IMR-90 (cell line): ENCODE measurements at regions not wholly inside any gene's neighbourhood (a gene's known extent, or its start where the extent isn't known, plus 50 kb on each side); places are given as distances from the start of the nearest gene placed in this dataset.

Experiments
- ATAC-seq: fragments of 200-7000 bp; cut with Tn5 transposase; 2 replicates; pipeline ENCODE4 v1.9.1; 2020; ENCODE audit warnings: low read depth, mild to moderate bottlenecking, moderate library complexity
- BruUV-seq: library from RNA; stranded (reverse); fragments of 400-500 nt; replicated peaks from 2 replicates; lab custom pipeline; 2021; lab: Mats Ljungman, UMichigan
- CTCF ChIA-PET: fragments of 300-600 bp; formaldehyde crosslinking; extraction: SDS; loops from one replicate; lab custom pipeline; 2021; ENCODE audit warnings: antibody characterized with exemption; lab: Yijun Ruan, JAX
- POLR2A ChIA-PET: fragments of 300-600 bp; sonication (Branson Sonifier 250); formaldehyde crosslinking; loops from one replicate; lab custom pipeline; 2022; ENCODE audit warnings: antibody characterized with exemption; ENCODE audit not compliant: unreplicated experiment; lab: Charles Lee
- DNase-seq: peaks from one replicate; pipeline ENCODE4 v3.0.0; 2013
- H2AFZ ChIP-seq: replicated peaks from 2 replicates; pipeline ENCODE3; 2013; ENCODE audit warnings: low read length, mild to moderate bottlenecking; ENCODE audit not compliant: poor library complexity
- H2AK5ac ChIP-seq: 2 replicates; pipeline ENCODE4 v1.6.1; 2013; ENCODE audit warnings: low read depth, low read length, inconsistent platforms
- H2AK9ac ChIP-seq: replicated peaks from 2 replicates; pipeline ENCODE3; 2013; ENCODE audit warnings: mild to moderate bottlenecking, low read depth, low read length, moderate library complexity; ENCODE audit not compliant: poor library complexity
- H2BK120ac ChIP-seq: 2 replicates; pipeline ENCODE4 v1.6.1; 2013; ENCODE audit warnings: low read depth, low read length, inconsistent platforms
- H2BK15ac ChIP-seq: 3 replicates; pipeline ENCODE4 v1.6.1; 2013; ENCODE audit warnings: low read depth, low read length, inconsistent platforms
- H2BK20ac ChIP-seq: 2 replicates; pipeline ENCODE4 v1.6.1; 2013; ENCODE audit warnings: low read depth, mild to moderate bottlenecking, inconsistent platforms, low read length, moderate library complexity
- H2BK5ac ChIP-seq: 2 replicates; pipeline ENCODE4 v1.6.1; 2013; ENCODE audit warnings: mild to moderate bottlenecking, low read depth, low read length, inconsistent platforms; ENCODE audit not compliant: poor library complexity, severe bottlenecking
- H3K14ac ChIP-seq: replicated peaks from 2 replicates; pipeline ENCODE4 v1.6.1; 2013; ENCODE audit warnings: low read depth, low read length, inconsistent platforms
- H3K18ac ChIP-seq: 2 replicates; pipeline ENCODE4 v1.6.1; 2013; ENCODE audit warnings: low read depth, low read length, control low read depth
- H3K23ac ChIP-seq: 2 replicates; pipeline ENCODE4 v1.6.1; 2013; ENCODE audit warnings: low read depth, low read length, inconsistent platforms
- H3K27ac ChIP-seq: 2 replicates; pipeline ENCODE4 v1.5.1; 2013; ENCODE audit warnings: mild to moderate bottlenecking, control low read depth, low read length; ENCODE audit not compliant: insufficient read depth
- H3K27me3 ChIP-seq: 2 replicates; pipeline ENCODE4 v1.6.1; 2013; ENCODE audit warnings: low read length; ENCODE audit not compliant: control insufficient read depth, insufficient read depth
- H3K36me3 ChIP-seq: 2 replicates; pipeline ENCODE4 v1.6.1; 2013; ENCODE audit warnings: low read length, mixed read lengths; ENCODE audit not compliant: control insufficient read depth, insufficient read depth
- H3K4ac ChIP-seq: 2 replicates; pipeline ENCODE4 v1.6.1; 2013; ENCODE audit warnings: low read depth, low read length, inconsistent platforms
- H3K4me1 ChIP-seq: 2 replicates; pipeline ENCODE4 v1.6.1; 2013; ENCODE audit warnings: low read length, mixed read lengths; ENCODE audit not compliant: control insufficient read depth, insufficient read depth
- H3K4me2 ChIP-seq: 2 replicates; pipeline ENCODE4 v1.6.1; 2013; ENCODE audit warnings: low read depth, mild to moderate bottlenecking, control low read depth, low read length, moderate library complexity
- H3K4me3 ChIP-seq: 2 replicates; pipeline ENCODE4 v1.5.1; 2013; ENCODE audit warnings: low read depth, mild to moderate bottlenecking, control low read depth, low read length, moderate library complexity; ENCODE audit not compliant: insufficient read depth
- H3K56ac ChIP-seq: 2 replicates; pipeline ENCODE4 v1.6.1; 2013; ENCODE audit warnings: low read length, inconsistent platforms; ENCODE audit not compliant: insufficient read depth; ENCODE audit errors: extremely low read depth
- H3K79me1 ChIP-seq, 2 experiments: 2 replicates each; pipeline ENCODE4 v1.6.1; 2013; ENCODE audit warnings: low read length in 2 of 2, inconsistent platforms in 1 of 2, low read depth in 1 of 2
- H3K9ac ChIP-seq: 2 replicates; pipeline ENCODE4 v1.6.1; 2013; ENCODE audit warnings: low read depth, low read length, control low read depth
- H3K9me1 ChIP-seq: 2 replicates; pipeline ENCODE4 v1.6.1; 2013; ENCODE audit warnings: low read length, inconsistent platforms; ENCODE audit not compliant: insufficient read depth
- H3K9me3 ChIP-seq: 2 replicates; pipeline ENCODE4 v1.6.1; 2013; ENCODE audit warnings: low read length; ENCODE audit not compliant: control insufficient read depth, insufficient read depth
- H4K20me1 ChIP-seq: 2 replicates; pipeline ENCODE4 v1.6.1; 2013; ENCODE audit warnings: low read length, inconsistent platforms; ENCODE audit not compliant: insufficient read depth
- H4K5ac ChIP-seq: 2 replicates; pipeline ENCODE4 v1.6.1; 2013; ENCODE audit warnings: mild to moderate bottlenecking, low read depth, low read length, control low read depth
- H4K8ac ChIP-seq, 2 experiments: 2 replicates each; pipeline ENCODE4 v1.6.1; 2013; ENCODE audit warnings: low read depth in 2 of 2, low read length in 2 of 2, control low read depth in 1 of 2, inconsistent platforms in 1 of 2
- H4K91ac ChIP-seq: 2 replicates; pipeline ENCODE4 v1.6.1; 2013; ENCODE audit warnings: low read depth, low read length, inconsistent platforms; ENCODE audit not compliant: insufficient read depth
- BHLHE40 ChIP-seq: fragments of 150-350 bp; IDR thresholded peaks from 2 replicates; pipeline ENCODE4 v1.6.1; 2016; ENCODE audit warnings: mild to moderate bottlenecking, low read depth, low read length
- CEBPB ChIP-seq: IDR thresholded peaks from 2 replicates; pipeline ENCODE4 v1.6.1; 2012; ENCODE audit warnings: low read depth, low read length, improper control_type of control experiment
- CHD1 ChIP-seq: IDR thresholded peaks from 2 replicates; pipeline ENCODE4 v1.6.1; 2012; ENCODE audit warnings: low read depth, low read length, improper control_type of control experiment
- CTCF ChIP-seq: conservative IDR thresholded peaks from 2 replicates; pipeline ENCODE4 v1.5.1; 2012; ENCODE audit warnings: mild to moderate bottlenecking, low read depth, low read length, improper control_type of control experiment
- ELK1 ChIP-seq: fragments of 150-350 bp; IDR thresholded peaks from 2 replicates; pipeline ENCODE4 v1.6.1; 2016; ENCODE audit warnings: low read depth, mild to moderate bottlenecking, low read length, moderate library complexity, borderline replicate concordance
- FOS ChIP-seq: fragments of 150-350 bp; IDR thresholded peaks from 2 replicates; pipeline ENCODE4 v1.6.1; 2016; ENCODE audit warnings: low read depth, low read length
- MAFK ChIP-seq: IDR thresholded peaks from 2 replicates; pipeline ENCODE4 v1.6.1; 2012; ENCODE audit warnings: low read depth, low read length, improper control_type of control experiment
- MAZ ChIP-seq: IDR thresholded peaks from 2 replicates; pipeline ENCODE4 v1.6.1; 2012; ENCODE audit warnings: low read depth, mild to moderate bottlenecking, low read length, improper control_type of control experiment, moderate library complexity, borderline replicate concordance
- MXI1 ChIP-seq: IDR thresholded peaks from 2 replicates; pipeline ENCODE4 v1.6.1; 2012; ENCODE audit warnings: low read depth, mild to moderate bottlenecking, low read length, moderate library complexity, borderline replicate concordance
- NFE2L2 ChIP-seq: fragments of 150-350 bp; IDR thresholded peaks from 2 replicates; pipeline ENCODE4 v1.6.1; 2016; ENCODE audit warnings: low read depth, mild to moderate bottlenecking, low read length
- POLR2A ChIP-seq: IDR thresholded peaks from 2 replicates; pipeline ENCODE4 v1.6.1; 2012; ENCODE audit warnings: mild to moderate bottlenecking, low read depth, low read length
- RAD21 ChIP-seq: IDR thresholded peaks from 2 replicates; pipeline ENCODE4 v1.6.1; 2012; ENCODE audit warnings: low read length, improper control_type of control experiment
- RCOR1 ChIP-seq: IDR thresholded peaks from 2 replicates; pipeline ENCODE4 v1.6.1; 2012; ENCODE audit warnings: mild to moderate bottlenecking, low read length, improper control_type of control experiment; ENCODE audit not compliant: insufficient replicate concordance
- RFX5 ChIP-seq: IDR thresholded peaks from 2 replicates; pipeline ENCODE4 v1.8.0; 2012; ENCODE audit warnings: low read depth, mild to moderate bottlenecking, low read length, moderate library complexity
- SMC3 ChIP-seq: fragments of 150-350 bp; IDR thresholded peaks from 2 replicates; pipeline ENCODE4 v1.6.1; 2016; ENCODE audit warnings: low read depth, mild to moderate bottlenecking, antibody characterized with exemption, low read length, moderate library complexity
- USF2 ChIP-seq: fragments of 150-350 bp; IDR thresholded peaks from 2 replicates; pipeline ENCODE4 v1.6.1; 2017; ENCODE audit warnings: mild to moderate bottlenecking, antibody characterized with exemption, low read length, low read depth
- WGBS, 2 experiments: methylation state at CpG; one replicate each; pipeline versions ENCODE4 v1.1.5 to v1.1.7; 2013; ENCODE audit warnings: missing lambda C conversion rate in 2 of 2; ENCODE audit not compliant: insufficient read length in 1 of 2; ENCODE audit errors: extremely low coverage in 2 of 2; 5-methylcytosine and 5-hydroxymethylcytosine counted together
- dilution Hi-C: fragments of 300-500 bp; cut with HindIII; formaldehyde crosslinking; loops from one replicate; pipeline ENCODE4 v1.14.3; 2018; ENCODE audit warnings: low sequenced_read_pairs; ENCODE audit not compliant: unreplicated experiment
- in situ Hi-C: fragments of 300-500 bp; cut with MboI; formaldehyde crosslinking; loops from 3 replicates; pipeline ENCODE4 v1.14.3; 2019; ENCODE audit warnings: low sequenced_read_pairs, inconsistent platforms, mixed read lengths
- intact Hi-C: fragments of 100-400 bp; cut with micrococcal nuclease; formaldehyde crosslinking; loops from 2 replicates; pipeline ENCODE4 v1.10.0; 2022

- POLR2A ChIA-PET = no interaction called here
- Histone ChIP-seq H4K8ac (no peak overlapping the region), H3K4ac (no peak overlapping the region), H3K56ac (no peak overlapping the region), H3K4me3 (no peak overlapping the region), H2AK5ac (no peak overlapping the region), H3K9me1 (peaks cover 6% of the 10 kb centered on the region), H3K27ac (no peak overlapping the region), H3K27me3 (peaks cover 4% of the 10 kb centered on the region; the same call in 1 of the 2 replicates), H4K20me1 (no peaks in the 10 kb centered on the region), H3K18ac (no peak overlapping the region), H3K14ac (no peak overlapping the region), H3K23ac (no peak overlapping the region), H3K36me3 (no peaks in the 10 kb centered on the region), H2AK9ac (no peak overlapping the region), H2AFZ (no peak overlapping the region), H4K91ac (no peak overlapping the region), H2BK20ac (no peak overlapping the region), H2BK5ac (no peak overlapping the region), H3K4me2 (no peak overlapping the region), H3K9me3 (no peaks in the 10 kb centered on the region), H2BK120ac (no peak overlapping the region), H4K5ac (no peak overlapping the region; the same call in 1 of the 2 replicates), H3K79me1 (no peaks in the 10 kb centered on the region), H3K4me1 (peaks cover 16% of the 10 kb centered on the region), H2BK15ac (no peak overlapping the region), H3K9ac (no peak overlapping the region)
- intact Hi-C loops (loop anchor here (5.0 kb wide), 1 partner anchor 199 kb away; the partner anchor contains the start of gene PLPP3), dilution Hi-C loops (no loop called here), in situ Hi-C loops (no loop called here)
- DNase-seq = no peak
- TF ChIP-seq CEBPB (no peak), ELK1 (no peak), POLR2A (no peak), MAZ (no peak), MAFK (no peak), SMC3 (no peak), NFE2L2 (no peak), USF2 (no peak), RCOR1 (no peak), FOS (no peak), CHD1 (no peak), RAD21 (no peak), RFX5 (no peak), BHLHE40 (no peak), MXI1 (no peak), CTCF (no peak)
- no peak for ATAC-seq
- CTCF ChIA-PET = no interaction called here
- BruUV-seq = no TSS peak
- WGBS, 2 experiments = 40% methylated on average over 2 of the region's 6 CpGs; no CpG with 5 or more reads in 1 of the 2 experiments
These were observed 200.9 kb downstream of the PLPP3 start for GRCh38 chr1:56378341-56379070.
